ENCODE measurements at regions not wholly inside any gene's neighbourhood (a gene's known extent, or its start where the extent isn't known, plus 50 kb on each side); places are given as distances from the start of the nearest gene placed in this dataset.

GRCh38 chr6:144341831-144342527 is 56.8 kb downstream of the UTRN start (continued):
- TF ChIP-seq ZNF292 (CRISPR knock-in tag; IDR thresholded peaks at IDR 0.05; ENCODE audit: borderline replicate concordance, low read depth) (0 out of 2 replicates have a peak, but pooled peaks have one; percentile 31), MAFF (IDR thresholded peaks at IDR 0.05; ENCODE audit: low read depth, low read length) (peak; percentile 88), KAT2B (IDR thresholded peaks at IDR 0.05; ENCODE audit: borderline replicate concordance, low read depth, low read length) (no peak), ZNF746 (CRISPR knock-in tag; IDR thresholded peaks at IDR 0.05) (no peak), ARID5B (CRISPR knock-in tag; IDR thresholded peaks at IDR 0.05) (peak; percentile 37), MAF1 (CRISPR knock-in tag; IDR thresholded peaks at IDR 0.05; ENCODE audit: borderline replicate concordance) (no peak), NR2F6 (IDR thresholded peaks at IDR 0.05) (peak; percentile 61), NR2F6 (CRISPR knock-in tag; IDR thresholded peaks at IDR 0.05) (no peak), ATF5 (CRISPR knock-in tag; IDR thresholded peaks at IDR 0.05; ENCODE audit: low read depth) (0 out of 2 replicates have a peak, but pooled peaks have one; percentile 58), SOX13 (IDR thresholded peaks at IDR 0.05) (no peak), SOX13 (CRISPR knock-in tag; conservative IDR thresholded peaks at IDR 0.05 in 1 of 2, IDR thresholded peaks at IDR 0.05 in 1 of 2) (0 out of 4 replicates have a peak, but pooled peaks of 1 of the 2 experiments have one; percentile 8), ELK4 (CRISPR knock-in tag; IDR thresholded peaks at IDR 0.05; ENCODE audit: borderline replicate concordance) (no peak), ZNF350 (CRISPR knock-in tag; IDR thresholded peaks at IDR 0.05; ENCODE audit: borderline replicate concordance, low read depth) (no peak), MAFG (CRISPR knock-in tag; IDR thresholded peaks at IDR 0.05) (peak; percentile 94), PCBP2 (optimal IDR thresholded peaks at IDR 0.05; ENCODE audit: low read depth, low read length, poor library complexity, severe bottlenecking) (no peak), ZNF138 (CRISPR knock-in tag; IDR thresholded peaks at IDR 0.05; ENCODE audit: low read depth) (no peak), ZBTB7B (CRISPR knock-in tag; IDR thresholded peaks at IDR 0.05) (no peak), ZNF510 (CRISPR knock-in tag; IDR thresholded peaks at IDR 0.05; ENCODE audit: low read depth) (no peak), ZNF224 (CRISPR knock-in tag; IDR thresholded peaks at IDR 0.05) (no peak), NR2F1 (CRISPR knock-in tag; IDR thresholded peaks at IDR 0.05) (0 out of 4 replicates have a peak, but pooled peaks of 1 of the 2 experiments have one; percentile 21), HCFC1 (IDR thresholded peaks at IDR 0.05; ENCODE audit: low read depth, low read length) (no peak), RARG (CRISPR knock-in tag; IDR thresholded peaks at IDR 0.05; ENCODE audit: low read depth) (0 out of 2 replicates have a peak, but pooled peaks have one; percentile 62), FOXA1 (IDR thresholded peaks at IDR 0.05) (no peak), FOXA1 (CRISPR knock-in tag; IDR thresholded peaks at IDR 0.05) (no peak), ZMYM2 (CRISPR knock-in tag; IDR thresholded peaks at IDR 0.05) (no peak)

Data from HepG2 (cell line).